Activated CD8-positive, alpha-beta T cell treated with anti-CD3 and anti-CD28 coated beads for 36 hours (primary cell): ENCODE measurements at regions not wholly inside any gene's neighbourhood (a gene's known extent, or its start where the extent isn't known, plus 50 kb on each side); places are given as distances from the start of the nearest gene placed in this dataset.

ENCODE experiments used
- ATAC-seq: fragments of 200-7000 bp; cut with Tn5 transposase; one replicate; pipeline ENCODE4 v1.10.0; 2021; ENCODE audit warnings: mild to moderate bottlenecking, moderate library complexity
- CTCF ChIA-PET: fragments of 350-600 bp; sonication (Branson Sonifier 250); formaldehyde crosslinking; loops from one replicate; lab custom pipeline; 2021; ENCODE audit warnings: antibody characterized with exemption; lab: Charles Lee
- POLR2A ChIA-PET: fragments of 350-600 bp; sonication (Branson Sonifier 250); formaldehyde crosslinking; loops from one replicate; lab custom pipeline; 2021; ENCODE audit warnings: antibody characterized with exemption; lab: Charles Lee
- DNase-seq: peaks from one replicate; pipeline ENCODE4 v3.0.0-alpha.2; 2020
- H3K27ac Mint-ChIP-seq: one replicate; pipeline ENCODE4 v1.8.0; 2021; ENCODE audit warnings: mild to moderate bottlenecking, mixed read lengths
- H3K27me3 Mint-ChIP-seq: one replicate; pipeline ENCODE4 v1.8.0; 2021; ENCODE audit warnings: mixed read lengths
- H3K36me3 Mint-ChIP-seq: one replicate; pipeline ENCODE4 v1.8.0; 2021; ENCODE audit warnings: low read depth, mixed read lengths
- H3K4me1 Mint-ChIP-seq: one replicate; pipeline ENCODE4 v1.8.0; 2021; ENCODE audit warnings: low read depth, mixed read lengths
- H3K4me3 Mint-ChIP-seq: one replicate; pipeline ENCODE4 v1.8.0; 2021; ENCODE audit warnings: mild to moderate bottlenecking, moderate library complexity, mixed read lengths
- H3K9me3 Mint-ChIP-seq: one replicate; pipeline ENCODE4 v1.8.0; 2021; ENCODE audit warnings: mixed read lengths
- intact Hi-C: fragments of 100-400 bp; cut with micrococcal nuclease; formaldehyde crosslinking; loops from one replicate; pipeline ENCODE4 v1.10.0; 2022
- TF ChIP-seq, protein P1 (sequence below): fragments of 200-600 bp; IDR thresholded peaks from one replicate; pipeline ENCODE4 v1.8.0; 2022; ENCODE audit warnings: antibody characterized with exemption, mild to moderate bottlenecking

DNA sequence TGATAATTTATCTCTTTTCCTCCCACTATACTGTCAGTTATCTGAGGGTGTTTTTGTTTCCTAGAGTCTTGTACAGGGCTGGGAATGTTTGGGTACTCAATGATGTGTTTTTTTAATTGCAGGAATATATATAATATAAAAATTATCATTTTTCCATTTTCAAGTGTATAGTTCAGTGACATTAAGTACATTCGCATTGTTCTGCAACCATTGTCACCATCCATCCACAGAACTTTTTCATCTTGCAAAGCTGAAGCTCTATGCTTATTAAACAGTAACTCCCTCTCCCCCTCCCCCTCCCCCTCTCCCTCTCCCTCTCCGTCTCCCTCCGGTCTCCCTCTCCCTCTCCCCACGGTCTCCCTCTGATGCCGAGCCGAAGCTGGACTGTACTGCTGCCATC lies 93.0 kb upstream of the MANSC4 start:
- ATAC-seq = no peak
- H3K4me1 Mint-ChIP-seq = peaks cover 6% of the 10 kb centered on the region
- TF ChIP-seq, protein P1, sequence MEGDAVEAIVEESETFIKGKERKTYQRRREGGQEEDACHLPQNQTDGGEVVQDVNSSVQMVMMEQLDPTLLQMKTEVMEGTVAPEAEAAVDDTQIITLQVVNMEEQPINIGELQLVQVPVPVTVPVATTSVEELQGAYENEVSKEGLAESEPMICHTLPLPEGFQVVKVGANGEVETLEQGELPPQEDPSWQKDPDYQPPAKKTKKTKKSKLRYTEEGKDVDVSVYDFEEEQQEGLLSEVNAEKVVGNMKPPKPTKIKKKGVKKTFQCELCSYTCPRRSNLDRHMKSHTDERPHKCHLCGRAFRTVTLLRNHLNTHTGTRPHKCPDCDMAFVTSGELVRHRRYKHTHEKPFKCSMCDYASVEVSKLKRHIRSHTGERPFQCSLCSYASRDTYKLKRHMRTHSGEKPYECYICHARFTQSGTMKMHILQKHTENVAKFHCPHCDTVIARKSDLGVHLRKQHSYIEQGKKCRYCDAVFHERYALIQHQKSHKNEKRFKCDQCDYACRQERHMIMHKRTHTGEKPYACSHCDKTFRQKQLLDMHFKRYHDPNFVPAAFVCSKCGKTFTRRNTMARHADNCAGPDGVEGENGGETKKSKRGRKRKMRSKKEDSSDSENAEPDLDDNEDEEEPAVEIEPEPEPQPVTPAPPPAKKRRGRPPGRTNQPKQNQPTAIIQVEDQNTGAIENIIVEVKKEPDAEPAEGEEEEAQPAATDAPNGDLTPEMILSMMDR = no peak
- no peaks in the 10 kb centered on the region for H3K36me3 Mint-ChIP-seq
- CTCF ChIA-PET = interaction anchor here (1.0 to 1.7 kb wide), 2 partner anchors 11 to 68 kb away, joined by 3 to 6 read pairs; no protein-coding TSS in a partner anchor
- no peak overlapping the region for H3K4me3 Mint-ChIP-seq
- no peak for DNase-seq
- no peaks in the 10 kb centered on the region for H3K27me3 Mint-ChIP-seq
- intact Hi-C loops = no loop called here
- H3K27ac Mint-ChIP-seq = no peak overlapping the region
- POLR2A ChIA-PET = no interaction called here
- no peaks in the 10 kb centered on the region for H3K9me3 Mint-ChIP-seq

DNA sequence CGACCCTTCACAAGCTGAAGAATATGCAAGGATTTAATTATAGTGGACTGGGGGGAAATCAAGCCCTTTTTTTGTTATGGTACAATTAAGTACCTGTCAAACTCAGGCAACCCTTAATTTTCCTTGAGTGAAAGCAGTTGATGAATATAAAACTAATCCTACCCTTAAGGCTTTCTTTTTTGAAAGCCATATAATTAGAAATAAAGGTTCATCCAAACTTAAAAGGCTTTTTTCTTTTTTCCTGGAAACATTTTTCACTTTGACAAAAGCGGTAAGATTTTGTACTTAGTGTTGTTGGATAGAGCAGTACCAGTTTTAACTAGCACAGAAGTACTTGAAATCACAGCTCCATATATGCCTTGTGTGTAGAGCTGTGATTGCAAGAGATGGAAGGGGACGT lies 91.9 kb upstream of the MANSC4 start:
- ChIA-PET POLR2A (no interaction called here), CTCF (interaction anchor here (1.0 to 1.7 kb wide), 2 partner anchors 10 to 69 kb away, joined by 3 to 6 read pairs; no protein-coding TSS in a partner anchor)
- ATAC-seq (no peak), DNase-seq (no peak)
- no peaks in the 10 kb centered on the region for H3K36me3 Mint-ChIP-seq
- H3K4me1 Mint-ChIP-seq = peaks cover 6% of the 10 kb centered on the region
- no peak overlapping the region for H3K4me3 Mint-ChIP-seq
- H3K9me3 Mint-ChIP-seq = no peaks in the 10 kb centered on the region
- intact Hi-C loops = no loop called here
- no peak overlapping the region for H3K27ac Mint-ChIP-seq
- no peaks in the 10 kb centered on the region for H3K27me3 Mint-ChIP-seq
- TF ChIP-seq, protein P1 = no peak

DNA sequence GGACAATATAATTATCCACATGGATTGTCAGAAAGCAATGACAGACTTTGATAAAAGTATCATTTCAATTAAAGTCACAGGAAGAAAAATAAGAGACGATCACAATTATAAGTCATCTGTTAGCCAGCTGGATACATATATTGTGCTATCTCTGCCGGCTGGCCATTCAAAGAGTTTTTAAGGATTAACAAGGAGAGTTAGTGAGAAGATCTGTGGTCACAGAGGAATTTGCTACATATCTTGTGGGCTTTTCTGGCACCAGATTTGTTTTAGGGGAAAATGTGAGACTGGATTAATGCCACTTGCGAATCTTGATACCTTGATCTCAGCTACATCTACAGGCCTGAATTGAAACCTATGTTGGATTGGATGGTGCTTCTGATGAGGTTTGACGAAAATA lies 90.9 kb upstream of the MANSC4 start:
- Mint-ChIP-seq H3K27ac (no peak overlapping the region), H3K9me3 (no peaks in the 10 kb centered on the region), H3K36me3 (no peaks in the 10 kb centered on the region), H3K4me3 (no peak overlapping the region), H3K4me1 (peaks cover 6% of the 10 kb centered on the region), H3K27me3 (no peaks in the 10 kb centered on the region)
- ChIA-PET CTCF (no interaction called here), POLR2A (no interaction called here)
- TF ChIP-seq, protein P1 = no peak
- intact Hi-C loops = no loop called here
- DNase-seq (no peak), ATAC-seq (no peak)

DNA sequence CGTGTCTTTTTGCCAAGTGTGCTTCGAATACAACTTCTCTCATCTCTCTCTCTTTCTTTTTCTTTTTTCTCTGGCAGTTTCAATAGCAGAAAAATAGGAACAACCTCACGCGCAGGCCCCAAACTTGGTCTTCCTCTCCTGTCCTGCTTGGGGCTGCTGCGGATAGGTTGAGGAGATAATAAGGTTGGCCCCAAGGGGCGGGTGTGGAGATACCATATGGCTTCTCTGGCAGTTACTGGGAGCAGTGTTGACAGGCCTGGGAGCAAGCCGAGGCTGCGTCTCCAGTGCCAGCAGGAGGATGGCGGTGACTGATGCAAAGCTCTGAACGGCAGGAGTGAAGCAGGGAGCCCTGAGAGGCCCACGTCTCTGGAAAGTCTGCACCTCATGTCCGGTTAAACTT lies 89.5 kb upstream of the MANSC4 start:
- Mint-ChIP-seq H3K4me1 (peaks cover 8% of the 10 kb centered on the region), H3K27me3 (no peaks in the 10 kb centered on the region), H3K4me3 (no peak overlapping the region), H3K9me3 (no peaks in the 10 kb centered on the region), H3K27ac (no peak overlapping the region), H3K36me3 (no peaks in the 10 kb centered on the region)
- TF ChIP-seq, protein P1 = no peak
- intact Hi-C loops = no loop called here
- ChIA-PET POLR2A (no interaction called here), CTCF (no interaction called here)
- DNase-seq = no peak
- no peak for ATAC-seq

DNA sequence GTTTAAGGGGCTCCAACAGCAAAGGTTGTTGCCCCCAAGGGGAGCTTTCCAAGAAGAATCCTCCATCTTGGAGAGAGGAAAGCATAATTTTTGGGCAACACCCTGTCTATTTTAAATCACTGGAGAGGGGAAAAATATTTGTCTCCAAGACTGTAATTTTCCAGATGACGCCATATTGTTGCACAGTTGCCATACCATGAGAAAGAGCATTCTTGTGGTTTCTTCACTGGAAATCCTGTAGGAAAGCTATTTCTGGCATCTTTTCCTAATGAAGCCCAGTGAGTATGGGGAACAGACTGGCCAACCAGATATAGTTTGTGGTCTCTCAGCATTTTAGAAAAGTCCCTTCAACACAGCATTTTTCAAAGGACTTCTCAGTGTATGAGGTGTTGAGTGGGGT lies 88.1 kb upstream of the MANSC4 start:
- ATAC-seq (no peak), DNase-seq (no peak)
- Mint-ChIP-seq H3K4me3 (no peak overlapping the region), H3K36me3 (no peaks in the 10 kb centered on the region), H3K27me3 (no peaks in the 10 kb centered on the region), H3K27ac (no peak overlapping the region), H3K9me3 (no peaks in the 10 kb centered on the region), H3K4me1 (peaks cover 10% of the 10 kb centered on the region)
- intact Hi-C loops = no loop called here
- POLR2A ChIA-PET = no interaction called here
- CTCF ChIA-PET = no interaction called here
- TF ChIP-seq, protein P1 = no peak
